ENCODE measurements at regions not wholly inside any gene's neighbourhood (a gene's known extent, or its start where the extent isn't known, plus 50 kb on each side); places are given as distances from the start of the nearest gene placed in this dataset.

GRCh38 chr20:10902174-10902573, 228.4 kb upstream of the JAG1 start:
- Histone ChIP-seq H3K27me3 (no peaks in the 10 kb centered on the region), H3K36me3 (no peaks in the 10 kb centered on the region), H3K27ac (no peak overlapping the region), H3K9me3 (no peaks in the 10 kb centered on the region), H3K4me1 (peaks cover 0 to 5% (median 4%) of the 10 kb centered on the region in 4 donors), H3K4me3 (no peak overlapping the region)
- intact Hi-C loops (cut with DNase I): no loop called here
- WGBS, 2 donors: 70 to 86% methylated on average over 1 of the region's 1 CpG
- no peak for DNase-seq
- TF ChIP-seq POLR2A (IDR thresholded peaks at IDR 0.05) (no peak), EP300 (IDR thresholded peaks at IDR 0.05) (no peak), POLR2AphosphoS5 (IDR thresholded peaks at IDR 0.05) (no peak)
- TF ChIP-seq, protein P1, sequence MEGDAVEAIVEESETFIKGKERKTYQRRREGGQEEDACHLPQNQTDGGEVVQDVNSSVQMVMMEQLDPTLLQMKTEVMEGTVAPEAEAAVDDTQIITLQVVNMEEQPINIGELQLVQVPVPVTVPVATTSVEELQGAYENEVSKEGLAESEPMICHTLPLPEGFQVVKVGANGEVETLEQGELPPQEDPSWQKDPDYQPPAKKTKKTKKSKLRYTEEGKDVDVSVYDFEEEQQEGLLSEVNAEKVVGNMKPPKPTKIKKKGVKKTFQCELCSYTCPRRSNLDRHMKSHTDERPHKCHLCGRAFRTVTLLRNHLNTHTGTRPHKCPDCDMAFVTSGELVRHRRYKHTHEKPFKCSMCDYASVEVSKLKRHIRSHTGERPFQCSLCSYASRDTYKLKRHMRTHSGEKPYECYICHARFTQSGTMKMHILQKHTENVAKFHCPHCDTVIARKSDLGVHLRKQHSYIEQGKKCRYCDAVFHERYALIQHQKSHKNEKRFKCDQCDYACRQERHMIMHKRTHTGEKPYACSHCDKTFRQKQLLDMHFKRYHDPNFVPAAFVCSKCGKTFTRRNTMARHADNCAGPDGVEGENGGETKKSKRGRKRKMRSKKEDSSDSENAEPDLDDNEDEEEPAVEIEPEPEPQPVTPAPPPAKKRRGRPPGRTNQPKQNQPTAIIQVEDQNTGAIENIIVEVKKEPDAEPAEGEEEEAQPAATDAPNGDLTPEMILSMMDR (IDR thresholded peaks at IDR 0.05): no peak

DNA sequence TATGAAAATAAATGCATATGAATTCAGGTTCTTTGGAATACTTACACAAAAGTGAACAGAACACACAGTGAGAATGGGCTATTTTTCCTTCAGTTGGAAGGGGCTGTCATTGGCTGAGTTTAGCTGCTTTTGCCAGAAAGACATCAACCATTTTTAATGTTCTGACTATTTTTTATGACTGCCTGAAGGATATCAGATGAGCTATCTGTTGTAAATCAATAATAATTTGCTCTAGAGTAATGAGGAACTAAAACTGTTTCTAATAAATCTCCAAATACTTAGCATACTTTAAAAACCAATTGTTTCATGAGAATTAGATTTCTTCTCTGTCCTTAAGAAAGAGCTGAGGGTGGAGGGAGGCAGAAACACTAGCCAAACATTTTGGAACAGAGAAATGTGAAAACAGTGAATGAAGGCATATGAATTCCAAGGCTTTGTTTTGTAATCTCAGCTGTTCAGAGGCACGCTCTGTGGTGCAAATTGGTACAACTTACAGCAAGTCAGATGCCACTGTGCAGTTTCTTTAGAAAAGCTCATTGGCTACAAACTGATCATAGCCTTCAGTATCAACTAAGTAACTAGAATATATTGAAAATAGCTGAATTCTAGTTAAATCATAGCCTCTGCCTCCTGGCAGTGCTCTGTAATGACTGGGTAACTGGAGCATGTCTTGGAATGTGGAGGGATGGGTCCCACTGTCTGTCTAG, 228.9 kb upstream of the JAG1 start:
- Histone ChIP-seq H3K4me3 (no peak overlapping the region), H3K27me3 (no peaks in the 10 kb centered on the region), H3K9me3 (no peaks in the 10 kb centered on the region), H3K36me3 (no peaks in the 10 kb centered on the region), H3K27ac (no peak overlapping the region), H3K4me1 (peaks cover 0 to 5% (median 4%) of the 10 kb centered on the region in 4 donors)
- WGBS, 2 donors: 68 to 90% methylated on average over 1 of the region's 1 CpG
- TF ChIP-seq, protein P1 (IDR thresholded peaks at IDR 0.05): no peak
- no peak for TF ChIP-seq EP300 (IDR thresholded peaks at IDR 0.05)
- no peak for TF ChIP-seq POLR2A (IDR thresholded peaks at IDR 0.05)
- TF ChIP-seq POLR2AphosphoS5 (IDR thresholded peaks at IDR 0.05): no peak
- intact Hi-C loops (cut with DNase I): no loop called here
- DNase-seq: no peak

DNA sequence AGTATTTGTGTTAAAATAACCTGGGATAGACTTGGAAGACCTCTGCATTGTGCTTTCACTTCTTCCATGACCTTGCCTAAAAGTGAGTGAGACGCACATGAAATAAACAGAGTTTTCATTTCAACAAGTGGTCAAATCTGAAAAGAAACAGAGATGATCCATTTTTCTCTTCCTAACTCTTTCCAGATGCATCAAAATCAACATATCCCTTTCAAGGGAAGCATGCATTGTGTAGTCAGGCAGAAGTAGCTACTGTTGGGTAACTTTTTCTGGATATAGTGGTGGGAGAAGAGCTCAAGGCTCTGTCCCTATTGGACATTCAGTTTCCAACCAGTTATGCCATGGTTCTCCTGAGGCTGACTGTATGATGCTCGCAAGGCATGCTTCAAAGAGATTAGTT, 233.0 kb upstream of the JAG1 start:
- Histone ChIP-seq H3K4me3 (no peak overlapping the region), H3K27ac (no peak overlapping the region), H3K9me3 (no peaks in the 10 kb centered on the region), H3K4me1 (peaks cover 0 to 5% (median 4%) of the 10 kb centered on the region in 4 donors), H3K36me3 (no peaks in the 10 kb centered on the region), H3K27me3 (no peaks in the 10 kb centered on the region)
- TF ChIP-seq POLR2AphosphoS5 (IDR thresholded peaks at IDR 0.05): no peak
- TF ChIP-seq POLR2A (IDR thresholded peaks at IDR 0.05): no peak
- no peak for TF ChIP-seq EP300 (IDR thresholded peaks at IDR 0.05)
- TF ChIP-seq, protein P1 (IDR thresholded peaks at IDR 0.05): no peak
- no peak for DNase-seq
- 89% methylated on average over 2 of the region's 2 CpGs for WGBS, 2 donors
- intact Hi-C loops (cut with DNase I): no loop called here

DNA sequence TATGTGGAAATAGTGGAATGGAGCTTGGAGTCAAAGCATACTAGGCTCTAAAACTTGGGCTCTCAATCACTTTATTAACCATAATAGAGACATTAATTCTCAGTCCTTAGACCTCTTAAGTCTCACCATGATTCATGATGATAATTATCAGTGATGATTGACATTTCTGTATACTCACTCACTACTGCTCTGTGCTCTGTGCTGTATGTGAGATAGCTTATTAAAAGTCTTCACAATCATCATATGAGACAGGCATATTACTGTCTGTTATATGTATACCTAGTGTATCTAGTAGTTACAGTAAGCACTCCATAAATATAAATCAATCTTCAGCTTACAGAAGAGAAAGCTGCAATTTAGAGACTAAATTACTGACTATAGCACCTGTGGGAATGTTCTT, 236.0 kb upstream of the JAG1 start:
- H3K27ac ChIP-seq: no peak overlapping the region
- no peak overlapping the region for H3K4me3 ChIP-seq
- no peak for DNase-seq
- intact Hi-C loops (cut with DNase I): no loop called here
- no peaks in the 10 kb centered on the region for H3K36me3 ChIP-seq
- no peaks in the 10 kb centered on the region for H3K4me1 ChIP-seq
- H3K9me3 ChIP-seq: no peaks in the 10 kb centered on the region
- no peak for TF ChIP-seq POLR2A (IDR thresholded peaks at IDR 0.05)
- TF ChIP-seq POLR2AphosphoS5 (IDR thresholded peaks at IDR 0.05): no peak
- no peak for TF ChIP-seq EP300 (IDR thresholded peaks at IDR 0.05)
- TF ChIP-seq, protein P1 (IDR thresholded peaks at IDR 0.05): no peak
- H3K27me3 ChIP-seq: no peaks in the 10 kb centered on the region

Data from sigmoid colon (tissue), 6 donors.